HEK293 (cell line): ENCODE measurements at regions not wholly inside any gene's neighbourhood (a gene's known extent, or its start where the extent isn't known, plus 50 kb on each side); places are given as distances from the start of the nearest gene placed in this dataset.
"Not testable (repeated sequence)": the region's sequence is repeated elsewhere in the genome, so short reads cannot be mapped to it uniquely, and the experiment has no call there.

ENCODE experiments used
- CTCF ChIA-PET: fragments of 350-600 bp; formaldehyde crosslinking; extraction: SDS; loops from one replicate; lab custom pipeline; 2021; ENCODE audit warnings: antibody characterized with exemption; lab: Yijun Ruan, JAX
- POLR2A ChIA-PET: fragments of 300-600 bp; formaldehyde crosslinking; extraction: SDS; loops from one replicate; lab custom pipeline; 2020; ENCODE audit warnings: antibody characterized with exemption, inconsistent platforms; lab: Yijun Ruan, JAX
- H3K27ac ChIP-seq: fragments of 200-500 bp; sonication (Bioruptor generic); 2 replicates; pipeline ENCODE4 v1.5.1; 2014; ENCODE audit warnings: low read depth, low read length, control low read depth, inconsistent platforms; ENCODE audit errors: extremely low read depth
- H3K36me3 ChIP-seq, 2 experiments: fragments of 200-500 bp in 1 of 2; sonication (Bioruptor generic) in 1 of 2; 1 replicate in 1 of 2; 2 replicates in 1 of 2; pipeline ENCODE4 v1.5.1; 2014 to 2017; ENCODE audit warnings: inconsistent platforms in 2 of 2, low read length in 2 of 2; ENCODE audit not compliant: control insufficient read depth in 2 of 2, insufficient read depth in 1 of 2
- H3K4me1 ChIP-seq: fragments of 200-500 bp; sonication (Bioruptor generic); 2 replicates; pipeline ENCODE4 v1.5.1; 2014; ENCODE audit warnings: mild to moderate bottlenecking, low read length, inconsistent platforms; ENCODE audit not compliant: control insufficient read depth, insufficient read depth
- H3K4me3 ChIP-seq: 2 replicates; pipeline ENCODE4 v1.5.1; 2011; ENCODE audit warnings: low read depth, mild to moderate bottlenecking, control low read depth, low read length, moderate library complexity
- H3K9me3 ChIP-seq: fragments of 200-500 bp; sonication (Bioruptor generic); 2 replicates; pipeline ENCODE4 v1.5.1; 2014; ENCODE audit warnings: low read depth, low read length, inconsistent platforms; ENCODE audit not compliant: control insufficient read depth, insufficient read depth
- EGR2 ChIP-seq: fragments of 450-650 bp; formaldehyde crosslinking; IDR thresholded peaks from 2 replicates; pipeline ENCODE4 v1.5.1; 2016; ENCODE audit warnings: low read depth, missing biosample characterization, missing genetic modification characterization
- GLIS2 ChIP-seq: fragments of 450-650 bp; formaldehyde crosslinking; IDR thresholded peaks from 2 replicates; pipeline ENCODE4 v1.5.1; 2016; ENCODE audit warnings: missing biosample characterization, missing genetic modification characterization
- ZNF155 ChIP-seq: fragments of 450-650 bp; formaldehyde crosslinking; IDR thresholded peaks from 2 replicates; pipeline ENCODE4 v1.5.1; 2016; ENCODE audit warnings: missing biosample characterization, missing genetic modification characterization
- ZNF175 ChIP-seq: fragments of 450-650 bp; formaldehyde crosslinking; IDR thresholded peaks from 2 replicates; pipeline ENCODE4 v1.5.1; 2016; ENCODE audit warnings: missing biosample characterization, missing genetic modification characterization
- ZNF24 ChIP-seq: fragments of 450-650 bp; formaldehyde crosslinking; IDR thresholded peaks from 2 replicates; pipeline ENCODE4 v1.5.1; 2016; ENCODE audit warnings: missing biosample characterization, missing genetic modification characterization
- ZNF274 ChIP-seq, 2 experiments: fragments of 200-500 bp in 1 of 2; fragments of 450-650 bp in 1 of 2; sonication (Bioruptor generic) in 1 of 2; formaldehyde crosslinking in 1 of 2; IDR thresholded peaks; 2 replicates each; pipeline versions ENCODE4 v1.5.1 to v1.6.1; 2014 to 2016; ENCODE audit warnings: borderline replicate concordance in 1 of 2, inconsistent platforms in 1 of 2, low read length in 1 of 2, missing biosample characterization in 1 of 2, missing genetic modification characterization in 1 of 2
- ZNF311 ChIP-seq: fragments of 450-650 bp; formaldehyde crosslinking; IDR thresholded peaks from 2 replicates; pipeline ENCODE4 v1.5.1; 2017; ENCODE audit warnings: missing biosample characterization, missing genetic modification characterization, borderline replicate concordance
- ZNF473 ChIP-seq: fragments of 450-650 bp; formaldehyde crosslinking; IDR thresholded peaks from 2 replicates; pipeline ENCODE4 v1.5.1; 2017; ENCODE audit warnings: missing biosample characterization, missing genetic modification characterization
- ZNF530 ChIP-seq: fragments of 450-650 bp; formaldehyde crosslinking; IDR thresholded peaks from 2 replicates; pipeline ENCODE4 v1.5.1; 2016; ENCODE audit warnings: low read depth, missing biosample characterization, missing genetic modification characterization
- ZNF600 ChIP-seq: fragments of 450-650 bp; formaldehyde crosslinking; IDR thresholded peaks from 2 replicates; pipeline ENCODE4 v1.5.1; 2016; ENCODE audit warnings: missing biosample characterization, missing genetic modification characterization
- TF ChIP-seq, protein P1 (sequence below): fragments of 450-650 bp; formaldehyde crosslinking; IDR thresholded peaks from 2 replicates; pipeline ENCODE4 v1.5.1; 2016; ENCODE audit warnings: missing biosample characterization, missing genetic modification characterization, low read depth
- TF ChIP-seq, protein P2 (sequence below): sonication (generic); formaldehyde crosslinking; IDR thresholded peaks from 2 replicates; pipeline ENCODE4 v1.8.1; 2022; ENCODE audit warnings: mild to moderate bottlenecking, moderate library complexity, missing genetic modification reagents
- TF ChIP-seq, protein P3 (sequence below): IDR thresholded peaks from 2 replicates; pipeline ENCODE4 v1.6.1; 2011; ENCODE audit warnings: mild to moderate bottlenecking, low read depth, low read length, borderline replicate concordance
- TF ChIP-seq, protein P4 (sequence below): fragments of 450-650 bp; formaldehyde crosslinking; conservative IDR thresholded peaks from 2 replicates; pipeline ENCODE4 v1.5.1; 2016; ENCODE audit warnings: low read depth, missing biosample characterization, missing genetic modification characterization

DNA sequence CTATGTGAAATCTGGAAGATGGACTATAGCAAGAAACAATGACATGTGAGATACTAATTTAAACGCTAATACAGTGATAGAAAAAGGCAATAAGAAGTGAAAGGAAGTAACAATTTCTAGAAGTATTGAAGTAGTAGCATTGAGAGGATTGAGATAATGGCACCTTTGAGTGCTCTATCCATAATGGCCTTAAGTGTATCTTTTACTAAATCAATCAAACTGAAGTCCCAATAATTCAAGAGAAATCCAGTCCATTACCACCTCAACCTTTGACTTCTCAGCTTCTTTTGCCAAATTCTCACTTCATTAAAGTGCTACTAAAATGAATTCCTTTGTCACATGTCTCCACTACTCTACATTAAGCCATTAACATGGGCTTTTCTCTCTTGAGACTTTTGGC lies 82.6 kb upstream of the KYNU start (continued):
- TF ChIP-seq ZNF175 (tag by site-specific recombination) (no peak), ZNF274 (IDR thresholded peaks at IDR 0.05; ENCODE audit: low read length) (no peak), ZNF274 (tag by site-specific recombination; IDR thresholded peaks at IDR 0.05; ENCODE audit: borderline replicate concordance) (no peak)
- TF ChIP-seq, protein P1, sequence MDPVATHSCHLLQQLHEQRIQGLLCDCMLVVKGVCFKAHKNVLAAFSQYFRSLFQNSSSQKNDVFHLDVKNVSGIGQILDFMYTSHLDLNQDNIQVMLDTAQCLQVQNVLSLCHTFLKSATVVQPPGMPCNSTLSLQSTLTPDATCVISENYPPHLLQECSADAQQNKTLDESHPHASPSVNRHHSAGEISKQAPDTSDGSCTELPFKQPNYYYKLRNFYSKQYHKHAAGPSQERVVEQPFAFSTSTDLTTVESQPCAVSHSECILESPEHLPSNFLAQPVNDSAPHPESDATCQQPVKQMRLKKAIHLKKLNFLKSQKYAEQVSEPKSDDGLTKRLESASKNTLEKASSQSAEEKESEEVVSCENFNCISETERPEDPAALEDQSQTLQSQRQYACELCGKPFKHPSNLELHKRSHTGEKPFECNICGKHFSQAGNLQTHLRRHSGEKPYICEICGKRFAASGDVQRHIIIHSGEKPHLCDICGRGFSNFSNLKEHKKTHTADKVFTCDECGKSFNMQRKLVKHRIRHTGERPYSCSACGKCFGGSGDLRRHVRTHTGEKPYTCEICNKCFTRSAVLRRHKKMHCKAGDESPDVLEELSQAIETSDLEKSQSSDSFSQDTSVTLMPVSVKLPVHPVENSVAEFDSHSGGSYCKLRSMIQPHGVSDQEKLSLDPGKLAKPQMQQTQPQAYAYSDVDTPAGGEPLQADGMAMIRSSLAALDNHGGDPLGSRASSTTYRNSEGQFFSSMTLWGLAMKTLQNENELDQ (tag by site-specific recombination): no peak

DNA sequence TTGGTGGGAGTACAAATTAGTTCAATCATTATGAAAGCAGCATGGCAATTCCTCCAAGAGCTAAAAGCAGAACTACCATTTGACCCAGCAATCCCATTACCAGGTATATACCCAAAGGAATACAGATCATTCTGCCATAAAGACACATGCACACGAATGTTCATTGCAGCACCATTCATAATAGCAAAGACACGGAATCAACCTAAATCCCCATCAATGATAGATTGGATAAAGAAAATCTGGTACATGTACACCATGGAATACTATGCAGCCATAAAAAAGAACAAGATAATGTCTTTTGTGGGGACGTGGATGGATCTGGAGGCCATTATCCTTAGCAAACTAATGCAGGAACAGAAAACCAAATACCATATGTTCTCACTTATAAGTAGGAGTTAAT lies 85.1 kb upstream of the KYNU start:
- H3K9me3 ChIP-seq, H3K36me3 ChIP-seq, H3K27ac ChIP-seq, H3K4me3 ChIP-seq, POLR2A ChIA-PET, H3K4me1 ChIP-seq: not testable (repeated sequence)
- CTCF ChIA-PET: interaction anchor here (0.6 to 0.9 kb wide), 2 partner anchors 11 to 13 kb away, joined by 3 read pairs; no protein-coding TSS in a partner anchor

DNA sequence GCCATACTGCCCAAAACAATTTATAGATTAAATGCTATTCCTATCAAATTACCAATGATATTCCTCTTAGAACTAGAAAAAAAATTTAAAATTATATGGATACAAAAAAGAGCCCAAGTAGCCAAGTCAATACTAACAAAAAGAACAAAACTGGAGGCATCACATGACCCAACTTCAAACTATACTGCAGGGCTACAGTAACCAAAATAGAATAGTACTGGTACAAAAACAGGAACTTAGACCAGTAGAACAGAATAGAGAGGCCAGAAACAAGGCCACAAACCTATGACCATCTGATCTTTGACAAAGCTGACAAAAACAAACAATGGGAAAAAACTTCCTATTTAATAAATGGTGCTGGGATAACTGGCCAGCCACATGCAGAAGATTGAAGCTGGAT lies 86.1 kb upstream of the KYNU start:
- no peaks in the 10 kb centered on the region for H3K4me1 ChIP-seq
- ChIA-PET CTCF (interaction anchor here (0.6 to 0.9 kb wide), 2 partner anchors 14 to 466 kb away, joined by 3 read pairs; no protein-coding TSS in a partner anchor), POLR2A (no interaction called here)
- no peak overlapping the region for H3K4me3 ChIP-seq
- H3K9me3 ChIP-seq: no peaks in the 10 kb centered on the region
- H3K36me3 ChIP-seq: no peaks in the 10 kb centered on the region
- no peak overlapping the region for H3K27ac ChIP-seq
- TF ChIP-seq ZNF311 (tag by site-specific recombination): no peak
- TF ChIP-seq, protein P2, sequence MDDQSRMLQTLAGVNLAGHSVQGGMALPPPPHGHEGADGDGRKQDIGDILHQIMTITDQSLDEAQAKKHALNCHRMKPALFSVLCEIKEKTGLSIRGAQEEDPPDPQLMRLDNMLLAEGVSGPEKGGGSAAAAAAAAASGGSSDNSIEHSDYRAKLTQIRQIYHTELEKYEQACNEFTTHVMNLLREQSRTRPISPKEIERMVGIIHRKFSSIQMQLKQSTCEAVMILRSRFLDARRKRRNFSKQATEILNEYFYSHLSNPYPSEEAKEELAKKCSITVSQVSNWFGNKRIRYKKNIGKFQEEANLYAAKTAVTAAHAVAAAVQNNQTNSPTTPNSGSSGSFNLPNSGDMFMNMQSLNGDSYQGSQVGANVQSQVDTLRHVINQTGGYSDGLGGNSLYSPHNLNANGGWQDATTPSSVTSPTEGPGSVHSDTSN: no peak
- TF ChIP-seq ZNF473: no peak
- TF ChIP-seq ZNF155 (tag by site-specific recombination): no peak
- TF ChIP-seq ZNF24: no peak
- no peak for TF ChIP-seq GLIS2 (tag by site-specific recombination)
- TF ChIP-seq, protein P3, sequence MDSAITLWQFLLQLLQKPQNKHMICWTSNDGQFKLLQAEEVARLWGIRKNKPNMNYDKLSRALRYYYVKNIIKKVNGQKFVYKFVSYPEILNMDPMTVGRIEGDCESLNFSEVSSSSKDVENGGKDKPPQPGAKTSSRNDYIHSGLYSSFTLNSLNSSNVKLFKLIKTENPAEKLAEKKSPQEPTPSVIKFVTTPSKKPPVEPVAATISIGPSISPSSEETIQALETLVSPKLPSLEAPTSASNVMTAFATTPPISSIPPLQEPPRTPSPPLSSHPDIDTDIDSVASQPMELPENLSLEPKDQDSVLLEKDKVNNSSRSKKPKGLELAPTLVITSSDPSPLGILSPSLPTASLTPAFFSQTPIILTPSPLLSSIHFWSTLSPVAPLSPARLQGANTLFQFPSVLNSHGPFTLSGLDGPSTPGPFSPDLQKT: no peak
- TF ChIP-seq, protein P4, sequence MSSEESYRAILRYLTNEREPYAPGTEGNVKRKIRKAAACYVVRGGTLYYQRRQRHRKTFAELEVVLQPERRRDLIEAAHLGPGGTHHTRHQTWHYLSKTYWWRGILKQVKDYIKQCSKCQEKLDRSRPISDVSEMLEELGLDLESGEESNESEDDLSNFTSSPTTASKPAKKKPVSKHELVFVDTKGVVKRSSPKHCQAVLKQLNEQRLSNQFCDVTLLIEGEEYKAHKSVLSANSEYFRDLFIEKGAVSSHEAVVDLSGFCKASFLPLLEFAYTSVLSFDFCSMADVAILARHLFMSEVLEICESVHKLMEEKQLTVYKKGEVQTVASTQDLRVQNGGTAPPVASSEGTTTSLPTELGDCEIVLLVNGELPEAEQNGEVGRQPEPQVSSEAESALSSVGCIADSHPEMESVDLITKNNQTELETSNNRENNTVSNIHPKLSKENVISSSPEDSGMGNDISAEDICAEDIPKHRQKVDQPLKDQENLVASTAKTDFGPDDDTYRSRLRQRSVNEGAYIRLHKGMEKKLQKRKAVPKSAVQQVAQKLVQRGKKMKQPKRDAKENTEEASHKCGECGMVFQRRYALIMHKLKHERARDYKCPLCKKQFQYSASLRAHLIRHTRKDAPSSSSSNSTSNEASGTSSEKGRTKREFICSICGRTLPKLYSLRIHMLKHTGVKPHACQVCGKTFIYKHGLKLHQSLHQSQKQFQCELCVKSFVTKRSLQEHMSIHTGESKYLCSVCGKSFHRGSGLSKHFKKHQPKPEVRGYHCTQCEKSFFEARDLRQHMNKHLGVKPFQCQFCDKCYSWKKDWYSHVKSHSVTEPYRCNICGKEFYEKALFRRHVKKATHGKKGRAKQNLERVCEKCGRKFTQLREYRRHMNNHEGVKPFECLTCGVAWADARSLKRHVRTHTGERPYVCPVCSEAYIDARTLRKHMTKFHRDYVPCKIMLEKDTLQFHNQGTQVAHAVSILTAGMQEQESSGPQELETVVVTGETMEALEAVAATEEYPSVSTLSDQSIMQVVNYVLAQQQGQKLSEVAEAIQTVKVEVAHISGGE: no peak
- no peak for TF ChIP-seq ZNF600 (tag by site-specific recombination)
- no peak for TF ChIP-seq EGR2
- TF ChIP-seq ZNF530 (tag by site-specific recombination): no peak
- TF ChIP-seq, all 188 proteins: peak for 0
